ENCODE measurements at regions not wholly inside any gene's neighbourhood (a gene's known extent, or its start where the extent isn't known, plus 50 kb on each side); places are given as distances from the start of the nearest gene placed in this dataset.

DNA sequence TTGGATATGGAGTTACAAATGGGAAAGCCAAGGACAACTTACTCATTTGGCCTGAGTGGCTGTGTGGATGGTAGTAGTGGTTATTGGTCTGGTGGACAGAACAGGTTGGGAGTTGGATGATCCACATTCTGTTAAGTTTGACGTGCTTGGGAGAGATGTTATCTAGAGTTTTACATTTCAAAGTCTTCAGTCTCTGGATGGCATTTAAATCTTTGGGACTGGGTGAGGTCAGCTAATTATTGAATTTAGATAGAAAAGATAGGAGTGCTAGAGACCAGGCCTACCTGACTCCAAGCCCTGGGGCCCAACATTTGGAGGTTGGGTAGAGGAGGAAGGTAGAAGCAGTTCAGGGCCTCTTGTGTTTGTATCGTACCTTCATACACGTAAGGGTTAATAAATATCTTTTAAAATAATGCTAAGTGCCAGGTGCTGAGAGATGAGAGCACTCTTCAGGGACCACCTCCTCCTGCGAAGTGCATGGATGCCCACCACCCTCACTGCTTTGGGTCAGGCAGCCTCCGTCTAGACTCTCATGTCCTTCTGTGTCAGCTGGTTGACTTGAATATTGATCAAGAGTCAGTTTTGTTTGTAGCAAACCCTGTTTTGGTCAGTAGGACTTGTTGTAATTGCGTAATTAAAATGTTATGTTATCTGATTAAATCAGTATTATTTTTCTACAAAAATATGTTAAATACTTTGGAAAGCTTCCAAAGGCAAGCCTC, 460.4 kb upstream of the RGS6 start:
- H3K4me3 ChIP-seq (ENCODE audit: low read depth, low read length): no peak overlapping the region
- TF ChIP-seq POLR2A (IDR thresholded peaks at IDR 0.05; ENCODE audit: extremely low read depth, insufficient read length): no peak
- TF ChIP-seq, protein P1, sequence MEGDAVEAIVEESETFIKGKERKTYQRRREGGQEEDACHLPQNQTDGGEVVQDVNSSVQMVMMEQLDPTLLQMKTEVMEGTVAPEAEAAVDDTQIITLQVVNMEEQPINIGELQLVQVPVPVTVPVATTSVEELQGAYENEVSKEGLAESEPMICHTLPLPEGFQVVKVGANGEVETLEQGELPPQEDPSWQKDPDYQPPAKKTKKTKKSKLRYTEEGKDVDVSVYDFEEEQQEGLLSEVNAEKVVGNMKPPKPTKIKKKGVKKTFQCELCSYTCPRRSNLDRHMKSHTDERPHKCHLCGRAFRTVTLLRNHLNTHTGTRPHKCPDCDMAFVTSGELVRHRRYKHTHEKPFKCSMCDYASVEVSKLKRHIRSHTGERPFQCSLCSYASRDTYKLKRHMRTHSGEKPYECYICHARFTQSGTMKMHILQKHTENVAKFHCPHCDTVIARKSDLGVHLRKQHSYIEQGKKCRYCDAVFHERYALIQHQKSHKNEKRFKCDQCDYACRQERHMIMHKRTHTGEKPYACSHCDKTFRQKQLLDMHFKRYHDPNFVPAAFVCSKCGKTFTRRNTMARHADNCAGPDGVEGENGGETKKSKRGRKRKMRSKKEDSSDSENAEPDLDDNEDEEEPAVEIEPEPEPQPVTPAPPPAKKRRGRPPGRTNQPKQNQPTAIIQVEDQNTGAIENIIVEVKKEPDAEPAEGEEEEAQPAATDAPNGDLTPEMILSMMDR (IDR thresholded peaks at IDR 0.05; ENCODE audit: low read depth, low read length): no peak
- TF ChIP-seq, protein P2, sequence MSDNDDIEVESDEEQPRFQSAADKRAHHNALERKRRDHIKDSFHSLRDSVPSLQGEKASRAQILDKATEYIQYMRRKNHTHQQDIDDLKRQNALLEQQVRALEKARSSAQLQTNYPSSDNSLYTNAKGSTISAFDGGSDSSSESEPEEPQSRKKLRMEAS (IDR thresholded peaks at IDR 0.05; ENCODE audit: low read depth, low read length): no peak
- no peak for TF ChIP-seq MYC (IDR thresholded peaks at IDR 0.05; ENCODE audit: low read depth, low read length)

DNA sequence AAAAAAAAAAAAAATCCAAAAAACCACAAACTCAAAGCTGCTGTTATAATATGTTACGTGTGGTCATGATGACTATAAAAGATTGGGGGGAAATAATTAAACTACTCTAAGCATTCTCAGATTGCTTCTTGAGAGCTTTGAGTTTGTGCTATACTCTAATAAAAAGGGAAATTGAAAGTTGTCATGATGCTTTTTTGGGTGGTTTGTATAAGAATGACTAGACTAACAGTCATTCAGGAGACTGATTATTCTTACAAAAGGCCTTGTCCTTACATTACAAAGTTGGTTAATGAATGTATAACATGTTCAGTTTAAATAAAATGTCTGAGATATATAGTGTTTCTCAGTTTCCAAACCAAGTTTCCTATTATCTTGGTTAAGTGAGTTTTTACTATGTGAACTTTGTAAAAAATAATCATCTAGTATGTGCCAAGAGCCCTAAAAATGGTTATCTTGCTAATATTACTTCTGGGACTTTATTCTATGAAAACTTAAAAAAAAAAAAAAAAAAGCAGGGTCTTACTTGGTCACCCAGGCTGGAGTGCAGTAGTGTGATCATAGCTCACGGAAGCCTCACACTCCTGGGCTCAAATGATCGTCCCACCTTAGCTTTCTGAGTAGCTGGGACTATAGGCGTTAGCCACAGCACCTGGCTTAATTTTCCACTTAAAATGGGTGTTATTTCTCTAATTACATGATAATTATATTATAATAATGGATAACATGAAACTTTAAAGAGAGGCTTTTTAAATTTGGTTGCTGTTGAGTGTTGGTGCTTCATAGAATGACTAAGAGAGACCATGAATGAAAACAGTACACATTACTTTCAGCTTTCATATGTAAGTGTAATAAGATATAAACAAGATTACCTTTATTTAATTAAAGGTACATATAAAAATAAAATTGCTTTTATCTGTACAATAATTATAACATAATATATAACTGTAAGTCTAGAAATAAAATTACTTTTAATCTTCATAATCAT, 459.6 kb upstream of the RGS6 start:
- H3K4me3 ChIP-seq (ENCODE audit: low read depth, low read length): no peak overlapping the region
- TF ChIP-seq, protein P2 (IDR thresholded peaks at IDR 0.05; ENCODE audit: low read depth, low read length): no peak
- no peak for TF ChIP-seq POLR2A (IDR thresholded peaks at IDR 0.05; ENCODE audit: extremely low read depth, insufficient read length)
- no peak for TF ChIP-seq MYC (IDR thresholded peaks at IDR 0.05; ENCODE audit: low read depth, low read length)
- TF ChIP-seq, protein P1 (IDR thresholded peaks at IDR 0.05; ENCODE audit: low read depth, low read length): no peak
- no peak for DNase-seq (ENCODE audit: low read depth)

More for the DNA sequence above, 460.4 kb upstream of the RGS6 start:
- no peak for DNase-seq (ENCODE audit: low read depth)

DNA sequence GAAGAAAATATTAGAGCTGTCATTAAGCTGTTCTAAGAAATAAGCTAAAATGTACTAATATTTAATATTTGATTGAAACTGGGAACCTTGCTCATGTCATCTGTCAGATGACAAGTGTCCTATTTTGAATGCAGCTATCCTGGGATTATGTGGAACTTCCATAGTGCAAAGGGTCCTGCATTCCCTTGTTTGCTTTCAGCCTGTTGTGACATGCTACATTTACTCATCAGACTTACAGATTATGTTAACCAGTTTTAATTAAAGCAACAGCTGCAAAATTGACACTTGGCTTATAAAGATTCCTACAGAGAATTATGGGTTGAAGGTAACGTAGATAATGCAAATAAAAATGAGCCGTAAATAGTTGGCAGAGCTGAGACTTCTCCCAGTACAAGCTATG, 458.4 kb upstream of the RGS6 start:
- no peak for DNase-seq (ENCODE audit: low read depth)
- TF ChIP-seq, protein P1 (IDR thresholded peaks at IDR 0.05; ENCODE audit: low read depth, low read length): no peak
- TF ChIP-seq MYC (IDR thresholded peaks at IDR 0.05; ENCODE audit: low read depth, low read length) (no peak), POLR2A (IDR thresholded peaks at IDR 0.05; ENCODE audit: extremely low read depth, insufficient read length) (no peak)
- TF ChIP-seq, protein P2 (IDR thresholded peaks at IDR 0.05; ENCODE audit: low read depth, low read length): no peak
- no peak overlapping the region for H3K4me3 ChIP-seq (ENCODE audit: low read depth, low read length)

DNA sequence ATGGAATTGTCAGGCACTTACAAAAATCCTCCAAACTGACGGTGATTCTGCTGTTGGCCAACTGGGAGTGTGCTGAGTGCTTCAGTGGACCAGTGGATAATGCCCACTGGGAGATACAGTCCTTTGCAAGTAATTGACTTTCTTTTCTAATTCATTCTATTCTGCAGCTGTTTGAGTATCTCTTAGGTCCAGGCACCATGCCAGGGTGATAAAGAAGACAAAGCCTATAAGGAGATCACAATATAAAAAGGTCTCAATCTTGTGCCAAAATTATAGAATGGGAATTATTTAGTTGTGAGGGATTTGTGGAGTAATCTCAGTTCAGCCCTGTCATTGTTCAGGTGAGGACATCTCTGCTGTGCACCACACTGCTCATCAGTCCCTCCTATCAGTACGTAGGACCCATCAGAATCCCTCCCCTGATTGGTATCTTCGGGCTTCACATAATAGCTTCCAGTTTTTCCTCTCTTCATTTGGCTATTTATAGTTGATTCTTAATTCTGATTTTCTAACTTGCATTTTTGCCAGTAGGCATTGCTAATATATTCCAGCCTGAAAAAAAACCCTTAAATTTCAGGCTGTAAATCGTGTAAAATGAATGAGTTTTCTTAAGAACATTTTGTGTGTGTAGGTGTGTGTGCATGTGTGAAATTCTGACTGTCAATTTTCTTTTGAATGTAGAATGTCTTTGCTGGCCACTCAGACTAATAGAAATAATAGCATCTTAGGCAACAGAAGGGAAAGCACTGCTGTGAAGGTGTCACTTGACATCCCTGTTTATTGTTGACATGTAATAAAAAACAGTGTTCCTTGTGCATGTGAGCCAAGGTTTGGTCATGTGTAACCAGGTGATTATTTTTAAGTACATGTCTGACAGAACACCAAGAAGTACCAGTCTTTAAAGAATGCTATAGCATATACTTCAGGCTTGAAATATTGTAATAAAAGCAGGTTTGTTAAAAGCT, 457.6 kb upstream of the RGS6 start:
- no peak for DNase-seq (ENCODE audit: low read depth)
- TF ChIP-seq, protein P2 (IDR thresholded peaks at IDR 0.05; ENCODE audit: low read depth, low read length): no peak
- TF ChIP-seq MYC (IDR thresholded peaks at IDR 0.05; ENCODE audit: low read depth, low read length): no peak
- TF ChIP-seq, protein P1 (IDR thresholded peaks at IDR 0.05; ENCODE audit: low read depth, low read length): no peak
- no peak for TF ChIP-seq POLR2A (IDR thresholded peaks at IDR 0.05; ENCODE audit: extremely low read depth, insufficient read length)

DNA sequence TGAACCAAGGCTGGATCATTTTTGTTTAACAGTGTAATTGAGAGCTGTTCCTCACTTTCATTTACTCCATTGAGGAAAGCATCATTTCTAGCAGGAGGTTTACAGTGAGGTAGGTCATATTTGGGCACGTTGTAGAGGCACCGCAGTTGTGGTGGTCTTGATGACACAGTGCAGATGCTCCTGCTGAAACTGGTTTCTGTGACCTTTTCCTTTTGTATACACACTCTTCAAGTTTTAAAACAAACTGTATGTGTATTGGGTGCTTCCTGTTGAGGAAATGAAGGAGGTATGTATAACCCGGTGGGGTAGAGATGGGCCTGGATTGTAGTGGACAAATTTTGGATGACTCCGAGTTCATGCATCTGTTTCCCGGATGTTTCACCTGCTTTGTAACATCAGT, 456.3 kb upstream of the RGS6 start:
- TF ChIP-seq MYC (IDR thresholded peaks at IDR 0.05; ENCODE audit: low read depth, low read length): no peak
- TF ChIP-seq, protein P2 (IDR thresholded peaks at IDR 0.05; ENCODE audit: low read depth, low read length): no peak
- TF ChIP-seq, protein P1 (IDR thresholded peaks at IDR 0.05; ENCODE audit: low read depth, low read length): no peak
- no peak for TF ChIP-seq POLR2A (IDR thresholded peaks at IDR 0.05; ENCODE audit: extremely low read depth, insufficient read length)
- H3K4me3 ChIP-seq (ENCODE audit: low read depth, low read length): no peak overlapping the region
- DNase-seq (ENCODE audit: low read depth): no peak

More for the DNA sequence above, 457.6 kb upstream of the RGS6 start:
- no peak overlapping the region for H3K4me3 ChIP-seq (ENCODE audit: low read depth, low read length)

Measured in NB4 (cell line).